ENCODE measurements at regions not wholly inside any gene's neighbourhood (a gene's known extent, or its start where the extent isn't known, plus 50 kb on each side); places are given as distances from the start of the nearest gene placed in this dataset.

GRCh38 chr15:97866959-97867358 lies 93.5 kb upstream of the ARRDC4 start:
- Histone ChIP-seq H3K14ac (replicated peaks; ENCODE audit: low read depth, low read length) (no peak overlapping the region), H3K4ac (ENCODE audit: low read depth, low read length) (no peak overlapping the region), H3K79me1 (ENCODE audit: low read depth in 1 of 2, low read length in 2 of 2) (no peaks in the 10 kb centered on the region), H2AFZ (replicated peaks; ENCODE audit: low read length, poor library complexity) (no peak overlapping the region), H3K4me1 (ENCODE audit: control insufficient read depth, insufficient read depth, low read length) (no peaks in the 10 kb centered on the region), H3K9me3 (ENCODE audit: control insufficient read depth, insufficient read depth, low read length) (peaks cover 32% of the 10 kb centered on the region), H3K27me3 (ENCODE audit: control insufficient read depth, insufficient read depth, low read length) (no peaks in the 10 kb centered on the region), H3K56ac (ENCODE audit: extremely low read depth, insufficient read depth, low read length) (no peak overlapping the region), H4K5ac (ENCODE audit: low read depth, low read length) (no peak overlapping the region), H3K9ac (ENCODE audit: low read depth, low read length) (no peak overlapping the region), H3K36me3 (ENCODE audit: control insufficient read depth, insufficient read depth, low read length) (no peaks in the 10 kb centered on the region), H2AK5ac (ENCODE audit: low read depth, low read length) (no peak overlapping the region), H3K9me1 (ENCODE audit: insufficient read depth, low read length) (no peaks in the 10 kb centered on the region), H4K91ac (ENCODE audit: insufficient read depth, low read depth, low read length) (no peak overlapping the region), H2BK5ac (ENCODE audit: low read depth, low read length, poor library complexity, severe bottlenecking) (no peak overlapping the region), H3K4me2 (ENCODE audit: low read depth, low read length) (no peak overlapping the region), H2BK20ac (ENCODE audit: low read depth, low read length) (no peak overlapping the region), H3K18ac (ENCODE audit: low read depth, low read length) (no peak overlapping the region), H2BK120ac (ENCODE audit: low read depth, low read length) (no peak overlapping the region), H2AK9ac (replicated peaks; ENCODE audit: low read depth, low read length, poor library complexity) (no peak overlapping the region), H4K20me1 (ENCODE audit: insufficient read depth, low read length) (no peaks in the 10 kb centered on the region), H4K8ac (ENCODE audit: low read depth in 2 of 2, low read length in 2 of 2) (no peak overlapping the region), H3K4me3 (ENCODE audit: insufficient read depth, low read depth, low read length) (no peak overlapping the region), H3K23ac (ENCODE audit: low read depth, low read length) (no peak overlapping the region), H3K27ac (ENCODE audit: insufficient read depth, low read length) (no peak overlapping the region), H2BK15ac (ENCODE audit: low read depth, low read length) (no peak overlapping the region)
- DNase-seq (no peak), ATAC-seq (ENCODE audit: low read depth) (no peak)
- intact Hi-C loops (cut with micrococcal nuclease) = no loop called here
- ChIA-PET POLR2A (ENCODE audit: unreplicated experiment) (no interaction called here), CTCF (no interaction called here)
- no TSS peak for BruUV-seq (replicated peaks)
- 51% methylated on average over 3 of the region's 9 CpGs; no CpG with 5 or more reads in 1 of the 2 experiments for WGBS, 2 experiments (ENCODE audit: extremely low coverage in 2 of 2, insufficient read length in 1 of 2)
- dilution Hi-C loops (cut with HindIII; ENCODE audit: low sequenced_read_pairs, unreplicated experiment) = no loop called here
- TF ChIP-seq, protein P1, sequence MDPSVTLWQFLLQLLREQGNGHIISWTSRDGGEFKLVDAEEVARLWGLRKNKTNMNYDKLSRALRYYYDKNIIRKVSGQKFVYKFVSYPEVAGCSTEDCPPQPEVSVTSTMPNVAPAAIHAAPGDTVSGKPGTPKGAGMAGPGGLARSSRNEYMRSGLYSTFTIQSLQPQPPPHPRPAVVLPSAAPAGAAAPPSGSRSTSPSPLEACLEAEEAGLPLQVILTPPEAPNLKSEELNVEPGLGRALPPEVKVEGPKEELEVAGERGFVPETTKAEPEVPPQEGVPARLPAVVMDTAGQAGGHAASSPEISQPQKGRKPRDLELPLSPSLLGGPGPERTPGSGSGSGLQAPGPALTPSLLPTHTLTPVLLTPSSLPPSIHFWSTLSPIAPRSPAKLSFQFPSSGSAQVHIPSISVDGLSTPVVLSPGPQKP (IDR thresholded peaks at IDR 0.05; ENCODE audit: borderline replicate concordance, low read depth, low read length) = no peak
- TF ChIP-seq FOS (IDR thresholded peaks at IDR 0.05; ENCODE audit: low read depth, low read length) (no peak), CEBPB (IDR thresholded peaks at IDR 0.05; ENCODE audit: low read depth, low read length) (no peak), POLR2A (IDR thresholded peaks at IDR 0.05; ENCODE audit: low read depth, low read length) (no peak), RFX5 (IDR thresholded peaks at IDR 0.05; ENCODE audit: low read depth, low read length) (no peak), CTCF (conservative IDR thresholded peaks at IDR 0.05; ENCODE audit: low read depth, low read length) (no peak), MAZ (IDR thresholded peaks at IDR 0.05; ENCODE audit: borderline replicate concordance, low read depth, low read length) (no peak), USF2 (IDR thresholded peaks at IDR 0.05; ENCODE audit: low read depth, low read length) (no peak), CHD1 (IDR thresholded peaks at IDR 0.05; ENCODE audit: low read depth, low read length) (no peak), SMC3 (IDR thresholded peaks at IDR 0.05; ENCODE audit: low read depth, low read length) (no peak), MAFK (IDR thresholded peaks at IDR 0.05; ENCODE audit: low read depth, low read length) (no peak), MXI1 (IDR thresholded peaks at IDR 0.05; ENCODE audit: borderline replicate concordance, low read depth, low read length) (no peak), NFE2L2 (IDR thresholded peaks at IDR 0.05; ENCODE audit: low read depth, low read length) (no peak), RAD21 (IDR thresholded peaks at IDR 0.05; ENCODE audit: low read length) (no peak), RCOR1 (IDR thresholded peaks at IDR 0.05; ENCODE audit: insufficient replicate concordance, low read length) (no peak), BHLHE40 (IDR thresholded peaks at IDR 0.05; ENCODE audit: low read depth, low read length) (no peak)
- in situ Hi-C loops (cut with MboI; ENCODE audit: low sequenced_read_pairs) = no loop called here

Data from IMR-90 (cell line).